Vagina (tissue), 2 donors: ENCODE measurements at regions not wholly inside any gene's neighbourhood (a gene's known extent, or its start where the extent isn't known, plus 50 kb on each side); places are given as distances from the start of the nearest gene placed in this dataset.

Experiments
- POLR2A ChIP-seq, 2 donors: fragments of 450-650 bp; IDR thresholded peaks; one replicate each; pipeline ENCODE4 v1.6.1; 2017; ENCODE audit warnings: antibody characterized with exemption in 2 of 2, mild to moderate bottlenecking in 2 of 2, moderate library complexity in 2 of 2
- TF ChIP-seq, protein P1 (sequence below), 3 experiments: fragments of 450-650 bp in 2 of 3; fragments of 200-600 bp in 1 of 3; sonication (generic) in 1 of 3; IDR thresholded peaks; one replicate each; pipeline ENCODE4 v1.5.1; 2017 to 2019; ENCODE audit warnings: antibody characterized with exemption in 3 of 3, mild to moderate bottlenecking in 2 of 3, moderate library complexity in 2 of 3

DNA sequence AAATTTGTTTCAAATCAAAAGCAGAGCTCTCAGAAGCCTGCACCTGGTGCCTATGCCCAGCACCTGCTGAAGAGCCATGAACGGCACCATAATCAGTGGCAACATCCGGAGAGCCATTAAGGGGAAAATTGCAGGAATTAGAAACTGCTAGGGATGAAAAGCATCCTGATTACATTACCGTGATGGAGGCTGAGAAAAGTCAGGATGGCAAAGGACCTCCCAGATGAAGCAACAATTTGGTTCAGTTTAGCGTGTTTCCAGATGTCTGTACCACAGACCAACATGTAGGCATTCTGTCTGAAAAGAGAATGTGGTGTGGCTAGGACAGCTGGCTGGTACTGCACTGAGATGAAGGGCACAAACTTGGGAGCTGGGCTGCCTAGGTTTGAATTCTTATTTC is 106.1 kb downstream of the EOMES start:
- no peak for TF ChIP-seq POLR2A (IDR thresholded peaks at IDR 0.05)
- TF ChIP-seq, protein P1, sequence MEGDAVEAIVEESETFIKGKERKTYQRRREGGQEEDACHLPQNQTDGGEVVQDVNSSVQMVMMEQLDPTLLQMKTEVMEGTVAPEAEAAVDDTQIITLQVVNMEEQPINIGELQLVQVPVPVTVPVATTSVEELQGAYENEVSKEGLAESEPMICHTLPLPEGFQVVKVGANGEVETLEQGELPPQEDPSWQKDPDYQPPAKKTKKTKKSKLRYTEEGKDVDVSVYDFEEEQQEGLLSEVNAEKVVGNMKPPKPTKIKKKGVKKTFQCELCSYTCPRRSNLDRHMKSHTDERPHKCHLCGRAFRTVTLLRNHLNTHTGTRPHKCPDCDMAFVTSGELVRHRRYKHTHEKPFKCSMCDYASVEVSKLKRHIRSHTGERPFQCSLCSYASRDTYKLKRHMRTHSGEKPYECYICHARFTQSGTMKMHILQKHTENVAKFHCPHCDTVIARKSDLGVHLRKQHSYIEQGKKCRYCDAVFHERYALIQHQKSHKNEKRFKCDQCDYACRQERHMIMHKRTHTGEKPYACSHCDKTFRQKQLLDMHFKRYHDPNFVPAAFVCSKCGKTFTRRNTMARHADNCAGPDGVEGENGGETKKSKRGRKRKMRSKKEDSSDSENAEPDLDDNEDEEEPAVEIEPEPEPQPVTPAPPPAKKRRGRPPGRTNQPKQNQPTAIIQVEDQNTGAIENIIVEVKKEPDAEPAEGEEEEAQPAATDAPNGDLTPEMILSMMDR (IDR thresholded peaks at IDR 0.05) = no peak
